NCI-H345 (cell line): ENCODE measurements at regions not wholly inside any gene's neighbourhood (a gene's known extent, or its start where the extent isn't known, plus 50 kb on each side); places are given as distances from the start of the nearest gene placed in this dataset.
"Not testable (repeated sequence)": the region's sequence is repeated elsewhere in the genome, so short reads cannot be mapped to it uniquely, and the experiment has no call there.

ENCODE experiments used
- DNase-seq: peaks from one replicate; lab custom pipeline; 2025; lab: John Stamatoyannopoulos, UW

DNA sequence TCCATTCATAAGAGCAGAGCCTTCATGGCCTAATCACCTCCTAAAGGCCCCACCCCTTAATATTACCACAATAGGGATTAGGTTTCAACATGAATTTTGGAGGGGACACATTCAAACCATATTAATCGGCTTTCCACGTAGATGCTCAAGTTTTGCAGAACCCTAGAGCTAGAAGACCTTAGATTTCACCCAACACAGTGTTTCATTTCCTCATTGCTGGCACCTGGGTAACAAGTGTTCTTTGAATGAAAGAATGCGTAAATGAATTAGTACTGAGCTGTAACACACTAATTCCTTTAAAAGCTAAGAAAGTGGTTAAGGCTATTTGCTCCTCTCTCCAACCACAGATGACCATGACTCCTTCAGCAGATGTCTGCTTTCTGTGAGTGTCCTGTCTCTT is 252.5 kb downstream of the SMAD2 start:
- DNase-seq, result no peak

DNA sequence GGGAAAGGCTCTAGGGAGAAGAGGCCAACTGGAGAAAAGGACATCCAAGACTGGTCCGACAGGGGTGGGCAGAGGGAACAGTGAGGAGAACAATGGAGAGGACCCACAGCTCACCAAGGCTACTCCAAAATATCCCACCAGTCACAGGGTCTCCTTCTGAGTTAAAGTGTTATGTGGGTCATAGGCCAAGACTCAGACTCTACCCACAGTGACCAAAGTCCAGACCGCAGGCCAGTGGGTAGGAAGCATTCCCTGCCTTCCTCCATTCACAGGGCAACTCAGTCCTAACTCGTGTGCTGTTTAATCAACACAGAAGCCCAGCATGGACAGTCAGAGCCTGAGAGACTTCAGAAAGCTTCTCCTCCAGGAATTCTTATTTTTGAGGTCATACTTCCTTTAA is 260.6 kb downstream of the SMAD2 start:
- DNase-seq, result no peak

DNA sequence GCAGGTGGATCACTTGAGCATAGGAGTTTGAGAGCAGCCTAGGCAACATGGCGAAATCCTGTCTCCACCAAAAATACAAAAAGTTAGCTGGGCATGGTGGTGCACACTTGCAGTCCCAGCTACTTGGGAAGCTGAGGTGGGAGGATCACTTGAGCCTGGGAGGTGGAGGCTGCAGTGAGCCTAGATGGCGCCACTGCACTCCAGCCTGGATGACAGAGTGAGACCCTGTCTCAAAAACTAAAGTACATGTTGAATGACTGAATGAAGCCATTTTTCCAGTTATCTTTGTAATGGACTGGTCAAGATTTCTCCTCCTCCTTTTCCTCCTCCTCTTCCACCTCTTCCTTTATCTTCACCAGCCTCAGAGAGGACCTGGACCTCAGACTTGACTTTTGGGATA is 272.0 kb downstream of the SMAD2 start:
- DNase-seq, result no peak

DNA sequence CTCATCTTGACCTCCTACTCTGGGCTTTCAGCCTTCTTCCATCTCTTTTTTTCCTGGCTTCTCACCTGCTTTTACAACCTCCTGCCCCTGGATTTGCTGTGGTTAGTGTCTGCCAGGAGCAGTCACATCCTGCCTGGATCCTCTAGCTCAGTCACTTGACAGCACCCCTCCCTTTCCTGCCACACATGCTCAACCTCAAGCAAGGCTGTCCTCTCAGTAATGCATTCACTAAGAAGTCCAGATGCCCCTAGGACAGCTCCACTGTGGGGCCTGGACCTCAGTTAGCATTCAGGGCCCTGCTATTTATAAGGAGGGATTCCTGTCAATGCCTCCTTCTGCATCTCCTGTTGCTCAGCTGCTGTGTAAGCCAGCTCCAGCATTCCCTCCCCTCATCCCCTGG is 275.5 kb downstream of the SMAD2 start:
- no peak for DNase-seq

DNA sequence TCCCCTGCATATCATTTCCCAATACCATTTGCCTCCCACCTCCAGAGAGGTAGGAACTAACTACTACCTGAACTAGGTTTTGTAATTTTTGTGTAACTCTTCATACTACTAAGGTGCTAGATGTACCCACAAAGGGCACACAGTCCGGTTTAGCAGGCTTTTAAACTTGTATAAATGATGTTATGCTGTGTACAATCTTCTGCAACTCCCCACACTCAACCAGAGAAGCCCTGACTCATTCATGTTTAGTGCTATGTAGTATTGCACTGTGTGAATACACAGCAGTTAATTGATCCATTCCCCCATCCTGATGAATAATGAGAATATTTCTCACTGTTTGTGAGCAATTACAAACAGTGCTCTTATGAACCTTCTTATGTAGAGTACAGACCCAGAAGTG is 285.6 kb downstream of the SMAD2 start:
- no peak for DNase-seq

DNA sequence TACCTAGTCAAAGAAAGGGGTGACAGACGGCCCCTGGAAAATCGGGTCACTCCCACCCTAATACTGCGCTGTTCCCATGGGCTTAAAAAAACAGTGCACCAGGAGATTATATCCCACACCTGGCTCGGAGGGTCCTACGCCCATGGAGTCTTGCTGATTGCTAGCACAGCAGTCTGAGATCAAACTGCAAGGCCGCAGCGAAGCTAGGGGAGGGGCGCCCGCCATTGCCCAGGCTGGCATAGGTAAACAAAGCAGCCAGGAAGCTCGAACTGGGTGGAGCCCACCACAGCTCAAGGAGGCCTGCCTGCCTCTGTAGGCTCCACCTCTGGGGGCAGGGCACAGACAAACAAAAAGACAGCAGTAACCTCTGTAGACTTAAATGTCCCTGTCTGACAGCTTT is 292.9 kb downstream of the SMAD2 start:
- DNase-seq, result not testable (repeated sequence)

DNA sequence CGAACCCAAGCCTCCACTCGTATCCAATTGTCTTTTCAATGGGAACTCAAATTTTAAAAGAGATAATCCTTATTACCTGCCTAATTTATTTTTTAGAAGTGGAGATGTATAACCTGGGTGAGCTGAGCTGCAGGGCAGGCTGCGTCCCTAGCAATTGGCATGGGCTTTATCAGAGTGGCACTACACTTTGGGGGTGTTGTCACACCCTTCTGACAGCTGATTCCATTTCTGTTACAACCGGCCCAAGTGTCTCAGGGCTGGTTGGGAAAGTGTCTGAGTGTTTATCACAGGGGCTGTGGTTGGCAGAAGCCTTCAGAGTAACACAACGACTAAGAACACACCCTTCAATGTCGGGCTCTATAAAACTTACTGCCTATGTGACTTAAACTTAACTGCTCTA is 295.0 kb downstream of the SMAD2 start:
- no peak for DNase-seq

DNA sequence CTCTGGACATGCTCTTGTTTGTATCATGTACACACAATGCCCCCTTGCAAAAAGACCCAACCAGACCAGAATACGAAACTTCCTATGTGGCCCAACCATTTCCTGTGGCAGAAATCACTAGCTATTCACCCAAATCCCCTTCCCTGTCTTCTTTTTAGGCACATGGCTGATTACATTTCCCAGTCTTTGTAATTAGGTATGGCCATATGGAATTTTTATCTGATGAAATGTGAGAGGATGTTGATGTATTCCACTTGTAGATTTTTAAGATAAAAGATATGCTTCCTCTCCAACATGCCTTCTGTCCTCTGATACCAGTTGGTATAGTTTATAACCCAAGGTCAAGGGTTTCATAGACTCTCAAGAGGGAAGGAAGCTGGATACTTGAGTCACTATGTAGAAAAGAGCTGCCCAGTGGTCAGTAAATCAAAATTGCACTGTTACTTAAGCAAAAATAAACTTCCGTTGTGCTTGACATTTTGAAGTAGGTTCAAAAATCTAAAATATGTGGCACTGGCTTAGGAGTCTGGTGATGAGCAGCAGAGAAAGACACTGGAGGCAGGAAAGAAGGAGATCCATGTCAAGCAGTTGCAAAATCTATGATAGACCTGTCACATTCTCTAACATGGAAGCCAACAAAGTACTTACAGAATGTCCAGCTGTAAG is 297.4 kb downstream of the SMAD2 start:
- DNase-seq, result no peak

DNA sequence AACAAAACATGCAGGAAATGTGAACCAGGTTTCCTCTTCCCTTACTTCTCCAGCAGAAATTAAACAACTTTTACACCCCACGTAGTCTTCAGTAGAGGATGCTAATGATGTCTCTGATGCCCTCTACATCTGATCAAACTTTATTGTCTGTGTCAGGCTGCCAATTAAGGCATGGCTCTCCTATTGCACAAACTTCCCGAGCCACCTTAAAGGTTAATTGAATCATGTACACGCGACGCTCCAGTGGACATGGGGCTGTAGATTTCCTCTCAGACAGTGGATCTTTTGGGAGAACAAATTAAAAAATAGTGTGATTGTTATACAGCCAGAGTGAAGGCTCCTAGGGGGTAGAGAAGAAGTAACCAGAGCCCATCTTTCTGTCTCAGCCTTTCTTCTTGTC is 301.6 kb downstream of the SMAD2 start:
- DNase-seq, result no peak

DNA sequence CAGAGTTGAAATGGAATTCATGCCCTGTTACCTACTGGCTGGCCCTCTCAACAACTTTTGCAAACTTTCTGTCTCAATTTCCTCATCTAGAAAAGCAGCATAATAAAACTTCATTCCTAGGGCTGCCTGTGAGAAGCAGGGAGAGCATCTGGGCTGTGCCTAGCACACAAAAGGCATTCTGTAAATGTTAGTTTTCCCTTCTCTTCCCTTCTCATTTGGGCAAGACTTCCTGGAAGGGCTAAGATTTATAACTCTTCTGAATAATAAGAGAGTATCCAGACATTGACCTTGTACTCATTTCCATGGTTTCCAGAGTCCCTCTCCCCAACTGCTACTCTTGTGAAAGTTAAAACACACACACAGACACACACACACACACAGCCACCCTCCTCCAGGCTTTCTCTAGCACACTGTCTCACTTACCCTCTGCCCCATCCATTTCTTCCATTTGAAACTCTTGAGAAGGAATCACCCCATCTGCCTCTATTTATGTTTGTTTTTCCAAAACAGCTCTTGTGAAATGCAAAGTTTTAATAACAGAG is 302.1 kb downstream of the SMAD2 start:
- DNase-seq, result no peak

DNA sequence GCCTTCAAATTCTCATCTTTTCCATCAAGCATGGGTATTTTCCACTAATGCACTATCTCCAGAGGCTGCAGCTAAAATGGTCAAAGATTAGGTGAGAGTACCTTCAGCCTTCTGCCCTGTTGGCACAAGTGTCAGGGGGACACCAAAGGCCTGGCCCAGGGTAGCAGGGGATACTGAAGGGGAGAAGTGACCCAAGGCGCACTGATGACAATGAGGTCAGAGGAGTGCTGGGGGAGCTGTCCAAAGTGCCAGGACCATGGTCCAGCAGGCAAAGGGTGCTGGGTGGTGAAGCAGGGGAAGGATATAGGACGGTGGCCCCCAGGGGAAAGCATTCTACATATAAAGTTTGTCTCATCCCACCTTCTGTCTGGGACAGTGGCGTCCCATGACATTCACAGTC is 303.4 kb downstream of the SMAD2 start:
- DNase-seq, result no peak

DNA sequence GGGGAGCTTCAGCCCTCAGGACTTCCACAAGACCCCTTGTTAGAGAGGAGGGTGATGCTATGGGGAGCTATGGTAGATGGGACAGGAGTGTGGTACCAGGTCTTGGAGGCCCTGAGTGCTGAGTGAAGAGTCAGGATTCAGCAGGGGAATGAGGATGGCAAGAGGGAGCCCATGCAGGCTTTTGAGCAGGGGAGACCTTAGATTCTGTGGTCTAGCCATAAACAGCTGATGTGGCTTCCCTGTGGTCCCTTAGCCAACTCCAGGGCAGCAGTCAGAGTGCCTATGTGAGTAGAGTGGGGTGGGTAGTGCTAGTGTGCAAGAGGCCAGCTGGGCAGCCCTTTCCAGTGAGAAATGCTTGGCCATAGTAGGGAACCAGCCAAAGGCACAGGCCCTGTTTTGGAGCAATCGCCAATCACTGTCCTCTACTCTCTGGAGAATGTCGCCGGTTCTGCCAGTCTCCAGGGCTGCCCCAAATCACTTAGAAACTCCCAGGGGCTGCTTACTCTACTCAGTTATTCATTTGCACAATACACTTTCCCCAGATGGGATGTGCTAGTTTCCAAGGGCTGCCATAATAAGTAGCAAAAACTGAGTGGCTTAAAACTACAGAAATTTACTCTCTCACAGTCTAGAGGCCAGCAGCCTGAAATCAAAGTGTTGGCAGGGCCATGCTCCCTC is 310.5 kb downstream of the SMAD2 start:
- DNase-seq, result no peak

DNA sequence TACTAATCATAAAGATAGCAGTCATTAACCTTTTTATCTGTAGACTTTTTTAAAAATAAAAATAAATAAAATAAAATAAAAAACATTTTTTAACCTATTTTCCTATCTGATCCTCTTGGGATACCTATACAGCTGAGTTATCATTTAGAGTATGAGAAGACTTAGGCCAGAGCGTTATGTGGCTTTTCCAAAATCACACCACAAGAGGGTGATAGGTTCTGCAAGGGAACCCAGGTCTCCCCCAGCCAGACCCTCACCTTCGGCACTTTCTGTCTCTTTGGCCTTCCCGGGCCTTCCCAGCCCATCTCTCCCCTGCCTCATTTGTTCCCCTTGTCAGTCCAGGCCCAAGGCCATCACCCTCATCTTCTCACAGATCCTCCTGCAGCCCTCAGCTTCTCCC is 311.7 kb downstream of the SMAD2 start:
- no peak for DNase-seq

DNA sequence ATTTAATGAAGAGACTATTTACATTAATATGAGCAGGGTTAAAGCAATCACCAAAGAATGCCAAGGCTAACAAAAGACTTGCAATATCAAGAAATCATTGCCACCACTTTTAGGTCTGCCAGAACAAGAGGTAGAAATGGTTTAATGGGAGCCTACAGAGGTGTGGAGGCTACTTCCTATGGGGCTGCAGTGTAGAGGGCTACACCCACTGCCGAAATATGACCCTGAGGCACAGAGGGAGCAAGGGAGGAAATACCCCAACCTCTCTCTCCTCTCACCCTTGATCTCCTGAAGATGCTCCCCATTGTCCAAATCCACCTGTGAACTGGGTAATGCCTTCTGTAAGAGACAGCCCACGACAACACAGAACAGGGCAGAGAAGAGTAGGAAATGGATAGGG is 315.4 kb downstream of the SMAD2 start:
- DNase-seq, result no peak

DNA sequence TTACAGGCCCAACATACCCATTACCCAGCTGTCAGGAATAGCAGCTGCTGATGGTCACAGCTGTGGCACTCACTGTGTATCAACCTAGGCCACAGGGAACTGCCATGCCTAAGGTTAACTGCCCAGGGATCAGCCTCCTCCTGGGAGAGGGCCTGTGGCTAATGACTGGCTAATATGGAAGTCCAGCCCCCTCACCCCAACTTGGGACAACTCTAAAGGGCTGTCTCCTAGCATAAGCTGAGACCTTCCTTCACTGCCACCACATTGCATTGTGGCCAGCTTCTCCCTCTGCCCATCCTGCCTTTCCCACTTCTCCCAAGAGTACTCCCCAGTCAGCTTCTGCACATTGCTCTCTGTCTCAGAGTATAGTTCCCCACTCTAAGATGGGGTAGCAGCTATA is 316.5 kb downstream of the SMAD2 start:
- no peak for DNase-seq

DNA sequence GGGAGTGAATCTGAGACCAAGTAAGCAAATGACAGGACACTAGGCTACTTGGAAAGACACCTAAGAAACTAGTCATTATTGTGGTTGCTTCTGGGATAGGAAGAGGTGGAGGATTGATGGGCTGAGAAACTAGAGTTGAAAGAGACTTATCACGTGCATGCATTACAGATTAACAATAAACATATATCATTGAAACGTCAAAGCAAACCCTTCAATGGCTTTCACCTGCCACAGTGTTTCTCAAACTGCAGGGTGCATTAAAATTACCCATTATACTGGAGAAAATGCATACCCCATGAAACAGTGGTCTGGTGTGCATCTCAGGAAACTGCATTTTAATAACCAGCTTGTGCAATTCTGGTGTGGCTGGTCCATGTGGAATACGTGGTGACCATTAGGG is 318.8 kb downstream of the SMAD2 start:
- DNase-seq, result no peak

DNA sequence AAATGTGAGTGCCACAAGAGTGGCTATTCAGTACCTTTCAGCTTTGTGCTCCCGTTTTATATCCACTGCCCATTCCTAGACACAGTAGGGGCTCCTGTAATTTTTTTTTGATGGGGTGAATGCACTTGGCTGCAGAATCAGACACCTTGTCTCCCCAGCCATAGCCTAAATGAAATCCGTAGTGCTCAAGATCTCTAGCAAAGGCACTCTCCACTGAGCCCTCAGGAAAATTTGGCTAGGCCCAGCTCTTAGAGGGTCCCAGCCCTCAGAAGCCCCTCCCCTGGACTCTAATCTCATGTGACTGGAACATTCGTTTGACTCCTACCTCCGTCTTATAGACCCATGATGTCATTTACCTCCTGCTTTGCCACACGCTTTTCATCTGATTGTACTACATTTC is 323.9 kb downstream of the SMAD2 start:
- DNase-seq, result no peak

DNA sequence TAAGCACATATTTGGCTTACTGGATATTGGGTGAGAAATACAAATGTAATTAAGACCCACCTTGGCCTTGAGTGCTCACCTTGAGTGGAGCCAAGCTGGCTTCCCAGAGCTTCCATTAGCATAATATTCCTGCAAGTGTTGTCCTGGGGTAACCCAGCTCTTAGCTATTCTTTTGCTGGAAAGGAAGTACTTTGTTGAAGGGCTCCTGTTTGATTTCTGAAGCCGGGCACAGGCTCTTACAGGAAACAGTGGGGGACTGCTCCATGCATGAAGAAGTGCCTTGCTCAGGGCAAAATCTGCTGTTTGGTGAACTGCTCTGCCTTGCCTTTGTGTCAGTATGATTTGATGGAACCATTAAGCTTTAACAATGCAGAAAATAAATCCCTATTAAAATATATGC is 325.4 kb downstream of the SMAD2 start:
- DNase-seq, result no peak

DNA sequence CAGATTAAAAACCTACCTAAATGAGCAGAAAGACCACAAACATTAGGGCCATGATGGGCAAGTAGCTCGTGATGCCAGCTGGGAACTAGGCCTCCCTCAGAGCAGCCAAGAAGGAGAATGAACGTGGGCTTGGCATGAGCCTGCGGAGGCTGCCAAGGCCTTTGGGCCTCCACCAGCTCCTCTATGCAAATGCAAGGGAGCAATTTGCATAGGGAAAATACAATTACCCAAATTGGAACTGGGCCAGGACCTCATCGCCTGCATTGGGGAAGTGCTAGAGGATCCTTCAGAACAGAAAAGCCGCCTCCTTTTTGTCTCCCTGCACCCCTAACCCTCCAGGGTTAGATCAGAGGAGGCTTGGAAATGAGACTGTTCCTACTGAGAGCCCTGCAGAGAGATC is 326.4 kb downstream of the SMAD2 start:
- no peak for DNase-seq

DNA sequence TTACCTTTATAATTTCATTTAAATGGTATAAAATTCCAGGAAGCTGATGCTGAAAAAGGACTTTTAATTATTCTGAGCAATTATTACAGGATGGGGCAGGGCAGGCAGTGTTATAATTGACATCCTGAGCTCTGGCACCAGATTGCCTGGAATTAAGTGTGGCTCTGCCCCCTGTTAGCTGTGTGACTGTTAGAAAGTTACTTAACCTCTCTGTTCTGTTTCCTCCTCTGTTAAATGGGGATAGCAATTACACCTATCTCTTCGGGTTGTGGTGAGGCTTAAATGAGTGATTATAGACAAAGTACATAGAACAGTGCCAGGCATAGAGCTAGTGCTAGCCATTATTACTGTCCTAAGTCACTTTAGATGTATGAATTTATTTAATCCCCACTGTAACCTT is 327.3 kb downstream of the SMAD2 start:
- DNase-seq, result no peak

DNA sequence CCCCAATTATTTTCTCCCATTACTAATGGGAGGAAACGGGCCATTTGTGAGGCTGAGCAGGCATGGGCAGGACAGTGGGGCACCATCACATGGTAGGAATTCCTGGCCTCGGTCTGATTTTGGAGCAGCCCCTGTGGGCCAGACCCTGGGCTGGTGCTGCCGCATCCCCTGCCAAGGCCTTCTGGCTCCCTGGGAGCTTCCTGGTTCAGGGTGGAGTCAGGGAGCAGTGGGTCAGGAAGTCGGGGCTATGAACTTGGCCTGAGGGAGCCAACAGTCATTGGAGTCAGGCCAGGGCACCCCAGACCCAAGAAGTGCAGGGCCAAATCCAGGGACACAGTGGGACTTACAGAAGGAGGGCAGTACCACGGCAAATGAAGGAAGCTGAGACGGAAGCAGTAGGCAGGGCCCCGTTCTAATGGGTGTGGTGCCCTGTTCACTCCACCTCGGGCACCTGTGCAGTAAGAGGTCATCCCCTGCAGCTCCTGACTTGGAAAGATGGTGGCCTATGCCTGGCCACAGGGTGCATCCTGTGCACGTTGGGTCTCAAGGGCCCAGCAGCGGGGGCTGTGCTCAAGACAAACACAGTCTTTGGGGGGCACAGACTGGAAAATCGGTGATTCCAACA is 328.1 kb downstream of the SMAD2 start:
- no peak for DNase-seq

DNA sequence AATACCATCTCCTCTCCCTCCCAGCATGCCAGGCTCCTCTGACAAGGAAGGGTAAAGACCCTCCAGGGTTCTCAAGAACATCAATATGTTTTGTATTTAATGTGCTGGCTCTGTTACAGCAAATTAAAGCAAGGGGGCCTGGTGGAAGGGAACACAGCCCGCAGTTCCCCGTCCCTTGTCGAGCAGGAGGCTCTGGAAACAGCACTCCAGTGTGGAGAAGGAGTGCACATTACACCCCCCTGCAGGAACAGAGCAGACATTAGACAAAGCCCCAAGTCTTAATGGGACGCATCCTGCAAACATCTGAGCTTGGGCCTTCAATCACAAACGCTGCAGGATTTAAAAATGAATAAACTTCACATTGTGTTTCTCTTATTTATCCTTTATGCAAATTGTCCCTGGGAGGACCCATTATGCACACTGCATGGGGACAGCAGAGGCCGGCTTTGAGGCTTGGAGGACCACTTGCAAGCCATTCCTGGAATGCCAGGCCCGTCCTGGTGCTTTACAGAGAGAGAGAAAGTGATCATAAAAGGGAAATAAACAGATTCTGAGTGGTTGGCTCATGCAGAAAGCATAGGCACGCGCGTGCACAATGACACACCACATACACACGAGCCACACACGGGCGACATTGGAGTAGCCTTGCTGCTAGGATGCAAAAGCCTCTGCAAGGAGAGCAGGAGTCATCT is 328.7 kb downstream of the SMAD2 start:
- DNase-seq, result no peak
